Ramos (cell line): ENCODE measurements at regions not wholly inside any gene's neighbourhood (a gene's known extent, or its start where the extent isn't known, plus 50 kb on each side); places are given as distances from the start of the nearest gene placed in this dataset.

Experiments
- in situ Hi-C: fragments of 300-500 bp; cut with MboI; formaldehyde crosslinking; loops from one replicate; pipeline ENCODE4 v1.14.3; 2022; ENCODE audit warnings: low sequenced_read_pairs; ENCODE audit not compliant: unreplicated experiment

- in situ Hi-C loops, result no loop called here
Measured at GRCh38 chr11:129590030-129590752, 214.5 kb downstream of the BARX2 start.

- in situ Hi-C loops, result no loop called here
Measured at GRCh38 chr11:129590753-129591475, 215.3 kb downstream of the BARX2 start.

- in situ Hi-C loops, result no loop called here
Measured at GRCh38 chr11:129591527-129591926, 215.9 kb downstream of the BARX2 start.

- in situ Hi-C loops, result no loop called here
Measured at GRCh38 chr11:129592191-129592590, 216.5 kb downstream of the BARX2 start.

GRCh38 chr11:129593098-129593497 lies 217.4 kb downstream of the BARX2 start:
- in situ Hi-C loops, result no loop called here

- in situ Hi-C loops, result no loop called here
Measured at GRCh38 chr11:129595038-129595962, 219.7 kb downstream of the BARX2 start.

GRCh38 chr11:129596351-129596750 lies 219.3 kb upstream of the TMEM45B start:
- in situ Hi-C loops, result no loop called here

- in situ Hi-C loops, result no loop called here
Measured at GRCh38 chr11:129598378-129598777, 217.3 kb upstream of the TMEM45B start.

- in situ Hi-C loops, result no loop called here
Measured at GRCh38 chr11:129605815-129606214, 209.8 kb upstream of the TMEM45B start.

GRCh38 chr11:129608711-129609110 lies 206.9 kb upstream of the TMEM45B start:
- in situ Hi-C loops, result no loop called here

GRCh38 chr11:129610125-129610524 lies 205.5 kb upstream of the TMEM45B start:
- in situ Hi-C loops, result no loop called here

- in situ Hi-C loops, result no loop called here
Measured at GRCh38 chr11:129610545-129610944, 205.1 kb upstream of the TMEM45B start.

GRCh38 chr11:129611661-129612446 lies 203.8 kb upstream of the TMEM45B start:
- in situ Hi-C loops, result no loop called here

GRCh38 chr11:129612447-129612961 lies 203.1 kb upstream of the TMEM45B start:
- in situ Hi-C loops, result no loop called here

GRCh38 chr11:129613071-129613470 lies 202.6 kb upstream of the TMEM45B start:
- in situ Hi-C loops, result no loop called here

- in situ Hi-C loops, result no loop called here
Measured at GRCh38 chr11:129614256-129614944, 201.2 kb upstream of the TMEM45B start.

GRCh38 chr11:129618046-129618569 lies 197.5 kb upstream of the TMEM45B start:
- in situ Hi-C loops, result no loop called here

- in situ Hi-C loops, result no loop called here
Measured at GRCh38 chr11:129620237-129621104, 195.2 kb upstream of the TMEM45B start.
